ENCODE measurements at regions not wholly inside any gene's neighbourhood (a gene's known extent, or its start where the extent isn't known, plus 50 kb on each side); places are given as distances from the start of the nearest gene placed in this dataset.

DNA sequence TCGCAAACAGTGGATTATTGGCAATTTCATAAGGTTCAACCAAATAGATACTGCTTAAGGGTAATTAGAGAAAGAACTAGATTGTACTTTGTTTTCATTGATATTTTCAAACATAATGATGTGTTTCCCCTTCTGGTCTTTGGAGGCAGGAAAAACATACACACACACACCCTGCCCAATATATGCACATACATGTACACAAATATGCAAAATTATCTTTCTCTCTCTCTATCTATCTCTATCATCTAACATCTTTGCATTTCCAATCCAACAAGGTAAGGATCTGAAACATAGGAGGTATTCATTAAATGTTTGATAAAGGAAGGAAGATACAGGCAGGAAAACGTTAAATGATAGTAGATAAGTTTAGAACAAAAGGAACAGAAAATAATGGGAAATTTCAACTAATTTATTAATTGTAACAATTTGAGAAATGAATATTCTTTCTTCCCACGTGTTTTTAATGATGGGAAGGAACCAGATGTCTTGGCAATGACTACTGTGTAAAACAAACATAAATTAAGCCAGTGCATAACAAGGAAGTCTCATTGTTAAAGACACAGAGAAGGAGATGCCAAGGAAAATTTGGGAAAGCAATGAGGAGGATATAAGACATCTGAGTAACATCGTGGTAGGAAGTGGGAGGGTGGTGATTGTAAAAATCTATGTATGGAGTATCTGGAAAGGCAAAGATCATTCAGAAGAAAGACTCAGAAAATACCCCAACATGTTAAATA, 532.1 kb downstream of the GBA3 start:
- TF ChIP-seq, protein P1, sequence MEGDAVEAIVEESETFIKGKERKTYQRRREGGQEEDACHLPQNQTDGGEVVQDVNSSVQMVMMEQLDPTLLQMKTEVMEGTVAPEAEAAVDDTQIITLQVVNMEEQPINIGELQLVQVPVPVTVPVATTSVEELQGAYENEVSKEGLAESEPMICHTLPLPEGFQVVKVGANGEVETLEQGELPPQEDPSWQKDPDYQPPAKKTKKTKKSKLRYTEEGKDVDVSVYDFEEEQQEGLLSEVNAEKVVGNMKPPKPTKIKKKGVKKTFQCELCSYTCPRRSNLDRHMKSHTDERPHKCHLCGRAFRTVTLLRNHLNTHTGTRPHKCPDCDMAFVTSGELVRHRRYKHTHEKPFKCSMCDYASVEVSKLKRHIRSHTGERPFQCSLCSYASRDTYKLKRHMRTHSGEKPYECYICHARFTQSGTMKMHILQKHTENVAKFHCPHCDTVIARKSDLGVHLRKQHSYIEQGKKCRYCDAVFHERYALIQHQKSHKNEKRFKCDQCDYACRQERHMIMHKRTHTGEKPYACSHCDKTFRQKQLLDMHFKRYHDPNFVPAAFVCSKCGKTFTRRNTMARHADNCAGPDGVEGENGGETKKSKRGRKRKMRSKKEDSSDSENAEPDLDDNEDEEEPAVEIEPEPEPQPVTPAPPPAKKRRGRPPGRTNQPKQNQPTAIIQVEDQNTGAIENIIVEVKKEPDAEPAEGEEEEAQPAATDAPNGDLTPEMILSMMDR (IDR thresholded peaks at IDR 0.05): no peak
- no peak for TF ChIP-seq POLR2A (IDR thresholded peaks at IDR 0.05)
